Hepatocyte (in vitro differentiated cells): ENCODE measurements at regions not wholly inside any gene's neighbourhood (a gene's known extent, or its start where the extent isn't known, plus 50 kb on each side); places are given as distances from the start of the nearest gene placed in this dataset.

Experiments used
- DNase-seq: peaks from one replicate; pipeline ENCODE4 v3.0.0-alpha.2; 2016; ENCODE audit warnings: low spot score
- H2AFZ ChIP-seq: fragments of 200-600 bp; sonication (generic); 2 replicates; pipeline ENCODE4 v1.6.0; 2016; ENCODE audit warnings: antibody characterized with exemption, mild to moderate bottlenecking
- H3K27ac ChIP-seq: fragments of 200-600 bp; sonication (generic); 2 replicates; pipeline ENCODE4 v1.5.1; 2016; ENCODE audit warnings: mild to moderate bottlenecking
- H3K27me3 ChIP-seq: fragments of 200-600 bp; sonication (generic); 2 replicates; pipeline ENCODE4 v1.6.1; 2016
- H3K36me3 ChIP-seq: fragments of 200-600 bp; sonication (generic); replicated peaks from 2 replicates; pipeline ENCODE4 v1.5.1; 2016; ENCODE audit warnings: low read depth; ENCODE audit not compliant: insufficient read depth
- H3K4me1 ChIP-seq: fragments of 200-600 bp; sonication (generic); 2 replicates; pipeline ENCODE4 v1.5.1; 2016; ENCODE audit warnings: mild to moderate bottlenecking, moderate library complexity; ENCODE audit not compliant: insufficient read depth
- H3K4me2 ChIP-seq: fragments of 200-600 bp; sonication (generic); 2 replicates; pipeline ENCODE4 v1.6.0; 2016
- H3K4me3 ChIP-seq: fragments of 200-600 bp; sonication (generic); 2 replicates; pipeline ENCODE4 v1.5.1; 2016; ENCODE audit warnings: mild to moderate bottlenecking
- H3K79me2 ChIP-seq: fragments of 200-600 bp; sonication (generic); 2 replicates; pipeline ENCODE4 v1.6.0; 2017; ENCODE audit warnings: mild to moderate bottlenecking
- H3K9me2 ChIP-seq: fragments of 200-600 bp; sonication (generic); replicated peaks from 2 replicates; pipeline ENCODE4 v1.6.0; 2017; ENCODE audit warnings: mild to moderate bottlenecking; ENCODE audit not compliant: insufficient read depth
- H3K9me3 ChIP-seq: fragments of 200-600 bp; sonication (generic); 2 replicates; pipeline ENCODE4 v1.5.1; 2016; ENCODE audit warnings: low read depth, mild to moderate bottlenecking
- H4K20me1 ChIP-seq: fragments of 200-600 bp; sonication (generic); 2 replicates; pipeline ENCODE4 v1.6.0; 2016; ENCODE audit warnings: mild to moderate bottlenecking; ENCODE audit not compliant: insufficient read depth, poor library complexity, severe bottlenecking
- CTCF ChIP-seq: fragments of 200-600 bp; sonication (generic); IDR thresholded peaks from 2 replicates; pipeline ENCODE4 v1.5.1; 2016; ENCODE audit warnings: antibody characterized with exemption, mild to moderate bottlenecking; ENCODE audit not compliant: poor library complexity
- EZH2 ChIP-seq: fragments of 200-600 bp; sonication (generic); IDR thresholded peaks from 2 replicates; pipeline ENCODE4 v1.6.1; 2016; ENCODE audit warnings: antibody characterized with exemption, mild to moderate bottlenecking, borderline replicate concordance
- EZH2phosphoT487 ChIP-seq: fragments of 200-600 bp; sonication (generic); IDR thresholded peaks from one replicate; pipeline ENCODE4 v1.6.1; 2018; ENCODE audit warnings: antibody characterized with exemption, mild to moderate bottlenecking, low read depth, moderate library complexity; ENCODE audit not compliant: unreplicated experiment, severe bottlenecking
- WGBS: methylation state at CpG from one replicate; pipeline ENCODE4 v1.1.6; 2016; ENCODE audit warnings: low lambda C conversion rate; ENCODE audit errors: missing lambda C conversion rate; 5-methylcytosine and 5-hydroxymethylcytosine counted together

GRCh38 chr9:32218100-32218767 lies 166.2 kb upstream of the ACO1 start:
- Histone ChIP-seq H2AFZ (no peak overlapping the region), H3K27ac (no peak overlapping the region), H4K20me1 (no peaks in the 10 kb centered on the region), H3K79me2 (no peaks in the 10 kb centered on the region), H3K36me3 (no peaks in the 10 kb centered on the region), H3K4me3 (no peak overlapping the region), H3K9me3 (no peaks in the 10 kb centered on the region), H3K4me1 (no peaks in the 10 kb centered on the region), H3K27me3 (no peaks in the 10 kb centered on the region), H3K9me2 (no peaks in the 10 kb centered on the region), H3K4me2 (no peak overlapping the region)
- no peak for DNase-seq
- TF ChIP-seq EZH2phosphoT487, result no peak

GRCh38 chr9:32220750-32221149 lies 163.7 kb upstream of the ACO1 start:
- no peaks in the 10 kb centered on the region for H3K27me3 ChIP-seq
- no peaks in the 10 kb centered on the region for H3K4me1 ChIP-seq
- H3K36me3 ChIP-seq, result no peaks in the 10 kb centered on the region
- no peaks in the 10 kb centered on the region for H3K9me3 ChIP-seq
- DNase-seq, result no peak
- H3K27ac ChIP-seq, result no peak overlapping the region
- no peak for TF ChIP-seq EZH2
- no peak for TF ChIP-seq EZH2phosphoT487
- TF ChIP-seq CTCF, result no peak
- no peak overlapping the region for H2AFZ ChIP-seq
- no peaks in the 10 kb centered on the region for H4K20me1 ChIP-seq
- 83% methylated on average over 2 of the region's 2 CpGs for WGBS
- H3K79me2 ChIP-seq, result no peaks in the 10 kb centered on the region
- no peak overlapping the region for H3K4me3 ChIP-seq
- H3K4me2 ChIP-seq, result no peak overlapping the region
- H3K9me2 ChIP-seq, result no peaks in the 10 kb centered on the region

- H3K36me3 ChIP-seq, result no peaks in the 10 kb centered on the region
- H3K4me3 ChIP-seq, result no peak overlapping the region
- WGBS, result 69% methylated on average over 2 of the region's 2 CpGs
- H3K9me2 ChIP-seq, result no peaks in the 10 kb centered on the region
- DNase-seq, result no peak
- no peaks in the 10 kb centered on the region for H4K20me1 ChIP-seq
- H3K4me1 ChIP-seq, result no peaks in the 10 kb centered on the region
- no peak overlapping the region for H2AFZ ChIP-seq
- H3K27me3 ChIP-seq, result no peaks in the 10 kb centered on the region
- TF ChIP-seq EZH2phosphoT487 (no peak), CTCF (no peak), EZH2 (no peak)
- H3K4me2 ChIP-seq, result no peak overlapping the region
- H3K79me2 ChIP-seq, result no peaks in the 10 kb centered on the region
- no peaks in the 10 kb centered on the region for H3K9me3 ChIP-seq
- no peak overlapping the region for H3K27ac ChIP-seq
These were observed 150.0 kb upstream of the ACO1 start for GRCh38 chr9:32234451-32234850.

GRCh38 chr9:32247168-32247567 lies 137.3 kb upstream of the ACO1 start:
- Histone ChIP-seq H3K9me2 (no peaks in the 10 kb centered on the region), H4K20me1 (no peaks in the 10 kb centered on the region), H3K9me3 (no peaks in the 10 kb centered on the region), H3K27me3 (no peaks in the 10 kb centered on the region), H3K4me2 (no peak overlapping the region), H3K4me3 (no peak overlapping the region), H3K79me2 (no peaks in the 10 kb centered on the region), H2AFZ (no peak overlapping the region), H3K36me3 (no peaks in the 10 kb centered on the region), H3K27ac (no peak overlapping the region), H3K4me1 (no peaks in the 10 kb centered on the region)
- TF ChIP-seq CTCF (no peak), EZH2phosphoT487 (no peak), EZH2 (no peak)
- 89% methylated on average over 3 of the region's 3 CpGs for WGBS
- no peak for DNase-seq
